Fibroblast of mammary gland (primary cell): ENCODE measurements at regions not wholly inside any gene's neighbourhood (a gene's known extent, or its start where the extent isn't known, plus 50 kb on each side); places are given as distances from the start of the nearest gene placed in this dataset.
"Not testable (repeated sequence)": the region's sequence is repeated elsewhere in the genome, so short reads cannot be mapped to it uniquely, and the experiment has no call there.

ENCODE experiments used
- DNase-seq: peaks from one replicate; pipeline ENCODE4 v3.0.0-alpha.2; 2010; ENCODE audit warnings: low read depth
- H3K4me3 ChIP-seq: 2 replicates; pipeline ENCODE4 v1.5.1; 2011; ENCODE audit warnings: low read depth, mild to moderate bottlenecking, low read length, moderate library complexity; ENCODE audit not compliant: control insufficient read depth
- TF ChIP-seq, protein P1 (sequence below): conservative IDR thresholded peaks from 2 replicates; pipeline ENCODE4 v1.5.1; 2011; ENCODE audit warnings: low read depth, low read length, inconsistent platforms; ENCODE audit not compliant: control insufficient read depth, insufficient read depth

DNA sequence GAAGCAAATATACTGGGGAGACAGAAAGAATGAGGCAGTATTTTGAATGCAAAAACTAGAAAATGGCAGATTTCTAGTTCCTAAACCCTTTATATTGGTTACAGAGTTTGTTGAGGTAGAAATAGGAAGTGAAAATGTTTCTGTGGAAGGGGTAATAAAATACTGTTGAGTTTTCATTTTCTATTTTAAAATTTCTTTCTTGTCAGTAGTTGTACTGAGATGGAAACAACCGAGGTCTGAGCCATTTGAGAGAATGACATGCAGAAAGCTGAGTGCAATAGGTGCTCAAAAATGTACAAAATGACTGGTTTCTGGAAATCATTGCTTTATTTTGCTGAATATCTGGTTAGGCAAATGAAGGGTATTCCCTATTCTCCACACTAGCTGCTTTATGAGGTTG is 361.4 kb downstream of the CHL1 start:
- H3K4me3 ChIP-seq: no peak overlapping the region
- TF ChIP-seq, protein P1, sequence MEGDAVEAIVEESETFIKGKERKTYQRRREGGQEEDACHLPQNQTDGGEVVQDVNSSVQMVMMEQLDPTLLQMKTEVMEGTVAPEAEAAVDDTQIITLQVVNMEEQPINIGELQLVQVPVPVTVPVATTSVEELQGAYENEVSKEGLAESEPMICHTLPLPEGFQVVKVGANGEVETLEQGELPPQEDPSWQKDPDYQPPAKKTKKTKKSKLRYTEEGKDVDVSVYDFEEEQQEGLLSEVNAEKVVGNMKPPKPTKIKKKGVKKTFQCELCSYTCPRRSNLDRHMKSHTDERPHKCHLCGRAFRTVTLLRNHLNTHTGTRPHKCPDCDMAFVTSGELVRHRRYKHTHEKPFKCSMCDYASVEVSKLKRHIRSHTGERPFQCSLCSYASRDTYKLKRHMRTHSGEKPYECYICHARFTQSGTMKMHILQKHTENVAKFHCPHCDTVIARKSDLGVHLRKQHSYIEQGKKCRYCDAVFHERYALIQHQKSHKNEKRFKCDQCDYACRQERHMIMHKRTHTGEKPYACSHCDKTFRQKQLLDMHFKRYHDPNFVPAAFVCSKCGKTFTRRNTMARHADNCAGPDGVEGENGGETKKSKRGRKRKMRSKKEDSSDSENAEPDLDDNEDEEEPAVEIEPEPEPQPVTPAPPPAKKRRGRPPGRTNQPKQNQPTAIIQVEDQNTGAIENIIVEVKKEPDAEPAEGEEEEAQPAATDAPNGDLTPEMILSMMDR: no peak
- no peak for DNase-seq

DNA sequence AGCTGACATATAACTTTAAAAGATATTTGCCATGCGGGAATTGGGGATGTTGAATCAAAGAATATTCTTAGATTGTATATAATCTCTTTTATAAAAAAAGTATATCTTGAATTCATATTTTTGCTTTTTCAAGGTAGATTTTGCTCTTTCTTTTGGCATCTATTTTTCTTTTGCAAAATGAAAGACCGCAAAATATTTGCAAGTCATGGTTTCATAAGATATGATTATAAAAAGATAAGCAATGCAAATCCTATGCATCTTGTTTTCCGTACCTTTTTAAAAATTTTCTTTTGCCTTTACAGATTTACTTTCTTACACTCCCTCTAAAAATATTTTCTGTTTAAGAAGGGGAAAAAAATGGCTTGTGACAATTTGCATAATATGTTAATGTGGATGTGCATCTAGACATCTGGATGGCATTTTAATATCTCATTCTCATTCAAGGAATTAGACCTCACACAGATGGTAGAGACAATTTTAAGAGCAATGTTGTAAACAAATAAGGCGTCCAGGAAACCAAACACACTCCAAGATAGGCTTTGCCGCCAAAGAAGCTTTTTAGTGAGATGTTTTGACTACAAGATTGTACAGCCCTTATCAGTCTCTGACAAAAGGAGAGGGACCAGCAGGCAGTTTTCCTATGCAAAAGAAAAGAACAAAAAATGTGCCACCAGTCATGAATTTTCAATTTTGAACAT is 371.1 kb downstream of the CHL1 start:
- TF ChIP-seq, protein P1: no peak
- DNase-seq: no peak

DNA sequence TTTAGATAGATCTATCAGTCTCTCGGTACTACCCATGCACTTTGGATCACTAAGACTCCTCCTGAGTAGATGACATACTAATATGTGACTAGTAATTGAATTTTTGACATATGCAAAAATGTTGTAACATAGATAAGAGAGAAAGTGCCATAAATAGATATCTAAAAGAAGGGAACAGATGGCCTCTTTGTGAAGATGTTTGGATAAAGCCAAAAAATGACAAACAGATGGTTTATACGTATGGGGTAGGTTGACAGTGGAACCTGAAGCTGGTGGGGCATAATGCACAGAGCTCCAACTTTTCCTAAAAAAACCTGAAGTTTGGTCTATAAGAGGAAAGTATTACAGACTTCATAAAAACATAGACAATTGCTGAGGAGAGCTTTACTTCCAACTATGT is 383.0 kb downstream of the CHL1 start:
- not testable (repeated sequence) for DNase-seq, H3K4me3 ChIP-seq

More for the DNA sequence above, 371.1 kb downstream of the CHL1 start:
- no peak overlapping the region for H3K4me3 ChIP-seq

DNA sequence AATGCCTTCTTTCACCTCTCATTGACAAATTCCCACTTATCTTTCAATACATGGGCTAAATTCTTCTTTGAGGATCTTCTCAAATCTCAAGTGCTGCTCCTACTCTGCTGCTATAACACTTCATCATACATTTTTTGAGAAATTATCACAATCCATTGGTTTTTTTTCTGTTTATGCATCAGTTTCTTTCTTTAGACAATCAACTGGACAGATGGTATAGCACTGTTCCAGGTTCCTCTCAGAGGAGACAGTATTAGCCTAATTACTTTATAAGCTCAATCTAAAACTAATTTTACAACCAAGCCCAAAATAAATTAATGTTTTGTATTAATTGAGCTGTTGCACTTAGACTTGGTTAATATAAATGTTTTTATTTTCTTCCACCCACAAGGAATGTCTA is 392.5 kb downstream of the CHL1 start:
- DNase-seq: not testable (repeated sequence)

DNA sequence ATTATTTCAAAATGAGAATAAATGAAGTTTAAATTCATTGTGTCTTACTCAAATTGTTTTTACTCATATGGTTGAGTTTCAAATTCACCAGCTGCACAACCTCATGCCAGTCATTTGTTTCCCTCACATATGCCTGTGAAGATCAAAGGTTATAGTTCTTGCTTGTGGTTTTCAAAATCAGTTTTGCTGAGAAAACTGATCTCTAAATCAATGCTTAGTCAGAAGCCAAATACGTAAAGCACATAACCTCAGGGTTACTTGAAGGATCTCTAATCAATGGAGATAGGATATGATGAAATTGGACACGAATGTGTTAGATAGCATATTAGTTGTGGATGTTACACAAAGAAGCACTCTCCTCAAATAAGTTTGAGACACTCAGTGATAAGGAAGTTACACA is 400.7 kb downstream of the CHL1 start:
- not testable (repeated sequence) for DNase-seq, H3K4me3 ChIP-seq

More for the DNA sequence above, 392.5 kb downstream of the CHL1 start:
- not testable (repeated sequence) for H3K4me3 ChIP-seq

DNA sequence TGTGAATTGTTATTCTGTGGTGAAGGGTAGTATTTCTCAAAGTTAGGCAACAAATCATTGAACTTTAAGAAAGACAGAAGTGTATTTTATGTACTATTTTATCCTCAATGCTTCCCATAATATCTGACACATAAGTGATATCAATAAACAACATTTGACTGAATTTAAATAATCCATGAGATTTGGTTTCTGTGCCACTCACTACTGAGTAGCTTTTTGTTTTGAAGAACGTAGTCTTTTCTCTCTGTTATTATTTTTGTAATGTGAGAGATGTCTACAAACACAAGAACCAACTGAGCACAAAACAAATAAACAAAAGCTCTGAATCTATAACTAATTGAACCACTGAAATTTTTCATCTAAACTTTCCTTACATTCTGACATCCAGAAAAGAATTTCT is 401.2 kb downstream of the CHL1 start:
- not testable (repeated sequence) for H3K4me3 ChIP-seq, DNase-seq

DNA sequence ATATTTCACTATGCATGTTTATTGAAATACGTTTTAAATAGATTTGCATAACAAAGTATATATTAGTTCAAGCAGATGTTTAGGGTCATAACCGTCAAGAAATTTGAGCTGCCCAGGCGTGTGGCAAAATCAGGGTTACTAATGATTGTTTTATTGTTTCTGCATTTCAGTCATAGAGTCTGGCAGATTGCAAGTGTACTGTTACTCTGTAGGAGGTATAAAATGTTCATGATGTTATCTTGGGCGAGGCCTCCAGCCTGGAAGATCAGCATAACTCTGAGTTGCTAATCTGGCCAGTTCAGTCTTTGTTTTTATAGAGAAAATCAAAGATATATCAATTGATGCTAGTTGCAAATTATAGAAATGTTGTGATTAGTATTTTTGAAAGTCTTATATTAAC is 410.9 kb downstream of the CHL1 start:
- H3K4me3 ChIP-seq, DNase-seq: not testable (repeated sequence)

DNA sequence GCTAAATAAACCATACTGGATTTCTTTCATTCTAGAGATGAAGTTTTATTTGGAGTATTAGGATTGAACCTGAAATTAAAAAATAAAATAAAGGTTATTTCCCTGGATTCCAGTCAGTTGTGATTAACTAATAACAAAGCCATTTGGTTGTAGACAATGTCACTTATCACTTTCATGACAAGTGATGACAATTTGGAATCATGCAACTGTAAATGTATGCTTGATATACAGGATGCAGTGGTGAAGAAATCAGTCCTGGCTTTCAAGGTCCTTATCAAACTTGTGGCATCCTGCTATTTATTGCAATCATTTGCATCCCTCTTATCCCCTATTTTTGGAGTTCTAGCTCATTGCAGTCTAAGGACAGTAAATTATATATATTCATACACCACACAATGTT is 425.2 kb downstream of the CHL1 start:
- no peak overlapping the region for H3K4me3 ChIP-seq
- TF ChIP-seq, protein P1: no peak
- DNase-seq: no peak

DNA sequence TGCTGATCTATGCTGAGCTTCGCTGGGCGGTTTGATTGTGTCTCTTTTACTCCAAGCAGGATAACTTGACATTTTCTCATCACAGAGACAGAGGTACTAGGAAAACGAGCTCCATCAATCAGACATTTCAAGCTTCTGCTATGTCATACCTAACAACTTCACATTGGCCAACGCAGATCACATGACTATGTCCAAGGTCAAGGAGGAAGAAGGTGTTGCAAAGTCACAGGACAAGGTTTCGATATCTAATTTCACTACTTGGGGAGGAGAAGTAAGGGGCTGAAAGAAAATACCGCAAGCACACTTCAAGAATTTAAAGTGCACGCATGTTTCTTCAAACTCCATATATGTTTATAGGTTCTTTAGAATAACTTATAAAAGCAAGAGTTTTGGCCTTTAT is 425.8 kb downstream of the CHL1 start:
- no peak for DNase-seq
- TF ChIP-seq, protein P1: no peak
- no peak overlapping the region for H3K4me3 ChIP-seq

DNA sequence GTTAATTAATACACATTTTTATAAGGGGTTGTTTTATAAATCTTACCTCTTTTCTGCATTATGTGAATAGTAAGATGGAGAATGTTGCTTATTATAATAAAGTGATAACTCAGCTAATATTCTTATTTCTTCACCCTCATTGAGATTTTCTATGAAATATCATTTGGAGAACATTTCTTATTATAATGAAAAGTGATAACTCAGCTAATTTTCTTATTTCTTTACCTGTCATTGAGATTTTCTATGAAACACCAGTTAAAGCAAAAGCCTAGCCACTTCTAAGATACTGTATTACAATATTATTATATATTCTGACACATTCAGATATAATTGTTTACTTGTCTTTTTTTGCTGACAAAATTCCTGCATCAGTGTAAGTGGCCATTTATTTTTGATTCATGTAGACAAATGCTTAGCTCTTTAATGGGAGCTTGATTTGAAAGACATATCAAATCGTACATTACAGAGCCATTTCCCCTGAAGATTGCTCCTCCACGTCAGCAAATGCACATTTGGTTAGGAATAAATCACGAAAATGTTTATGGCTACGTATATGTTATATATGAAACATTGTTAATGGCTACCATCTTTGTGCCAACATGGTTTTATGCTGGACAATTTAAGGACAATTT is 427.5 kb downstream of the CHL1 start:
- TF ChIP-seq, protein P1: no peak
- H3K4me3 ChIP-seq: no peak overlapping the region

More for the DNA sequence above, 427.5 kb downstream of the CHL1 start:
- DNase-seq: no peak
